Spinal cord (tissue), 9 donors: ENCODE measurements at regions not wholly inside any gene's neighbourhood (a gene's known extent, or its start where the extent isn't known, plus 50 kb on each side); places are given as distances from the start of the nearest gene placed in this dataset.
A peak's percentile ranks its signal among the peaks of the same experiment; 100 is the strongest.

Experiments
- DNase-seq, 6 donors: peaks; one replicate each; pipeline versions ENCODE4 v3.0.0 to v3.0.0-alpha.2; 2013 to 2015; ENCODE audit warnings: low spot score in 6 of 6, low read depth in 4 of 6
- H3K27ac ChIP-seq: one replicate; pipeline ENCODE4 v1.5.1; 2013; ENCODE audit warnings: low read depth, low read length, control low read depth
- H3K27me3 ChIP-seq: one replicate; pipeline ENCODE4 v1.6.1; 2013; ENCODE audit warnings: low read length; ENCODE audit not compliant: control insufficient read depth, insufficient read depth
- H3K36me3 ChIP-seq: one replicate; pipeline ENCODE4 v1.6.1; 2013; ENCODE audit warnings: low read length; ENCODE audit not compliant: control insufficient read depth, insufficient read depth
- H3K4me1 ChIP-seq: one replicate; pipeline ENCODE4 v1.6.1; 2013; ENCODE audit warnings: low read length; ENCODE audit not compliant: control insufficient read depth, insufficient read depth
- H3K4me3 ChIP-seq: one replicate; pipeline ENCODE4 v1.5.1; 2013; ENCODE audit warnings: low read depth, low read length, control low read depth
- H3K9me3 ChIP-seq: one replicate; pipeline ENCODE4 v1.6.1; 2013; ENCODE audit warnings: low read length; ENCODE audit not compliant: control insufficient read depth, insufficient read depth
- WGBS: methylation state at CpG from one replicate; pipeline ENCODE4 v1.1.5; 2013; ENCODE audit warnings: missing lambda C conversion rate; ENCODE audit not compliant: insufficient coverage; 5-methylcytosine and 5-hydroxymethylcytosine counted together
- donor health status: healthy.

DNA sequence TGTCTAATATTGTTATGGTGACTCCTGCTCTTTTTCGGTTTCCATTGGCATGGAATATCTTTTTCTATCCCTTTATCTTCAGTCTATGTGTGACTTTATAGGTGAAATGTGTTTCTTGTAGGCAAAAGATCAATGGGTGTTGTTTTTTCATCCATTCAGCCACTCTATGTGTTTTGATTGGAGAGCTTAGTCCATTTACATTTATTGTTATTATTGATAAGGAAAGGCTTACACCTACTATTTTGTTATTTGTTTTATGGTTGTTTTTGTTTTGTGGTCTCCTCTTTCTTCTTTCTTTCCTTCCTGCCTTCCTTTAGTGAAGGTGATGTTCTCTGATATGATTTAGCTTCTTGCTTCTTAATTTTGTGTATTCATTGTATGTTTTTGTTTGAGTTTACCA, 414.3 kb downstream of the ADRA2A start:
- WGBS = no CpG with 5 or more reads among the region's 1 CpG
- H3K27ac ChIP-seq = no peak overlapping the region
- DNase-seq = no peak
- no peaks in the 10 kb centered on the region for H3K27me3 ChIP-seq
- peaks cover 16% of the 10 kb centered on the region for H3K9me3 ChIP-seq
- no peak overlapping the region for H3K4me3 ChIP-seq
- no peaks in the 10 kb centered on the region for H3K4me1 ChIP-seq
- no peaks in the 10 kb centered on the region for H3K36me3 ChIP-seq

DNA sequence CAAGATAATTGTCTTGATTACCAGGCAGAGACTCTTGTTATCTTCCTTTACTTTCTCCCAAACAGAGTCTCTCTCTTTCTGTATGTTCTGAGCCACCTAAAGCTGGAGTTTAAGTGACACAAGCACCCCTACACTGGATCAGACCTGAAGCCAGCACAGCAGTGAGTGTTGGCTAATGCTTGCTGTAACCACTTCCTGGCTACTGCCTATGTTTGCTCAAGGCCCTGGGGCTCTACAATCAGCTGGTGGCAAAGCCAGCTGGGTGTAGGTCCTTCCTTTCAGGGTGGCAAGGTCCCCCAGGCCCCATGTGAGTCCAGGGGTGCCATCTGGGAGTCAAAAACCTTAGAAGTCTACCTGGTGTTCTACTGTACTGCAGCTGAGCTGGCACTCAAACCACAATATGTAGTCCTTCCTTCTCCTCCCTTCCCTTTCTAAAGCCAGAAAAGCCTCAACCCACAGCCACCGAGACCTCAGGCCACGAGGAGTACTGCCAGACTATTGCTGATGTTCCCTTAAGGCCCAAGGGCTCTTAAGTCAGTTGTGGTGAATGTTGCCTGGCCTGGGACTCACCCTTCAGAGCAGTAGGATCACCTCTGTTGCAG, 416.3 kb downstream of the ADRA2A start:
- no peak for DNase-seq
- Histone ChIP-seq H3K4me1 (no peaks in the 10 kb centered on the region), H3K9me3 (peaks cover 16% of the 10 kb centered on the region), H3K27ac (no peak overlapping the region), H3K36me3 (no peaks in the 10 kb centered on the region), H3K4me3 (no peak overlapping the region), H3K27me3 (no peaks in the 10 kb centered on the region)
- WGBS = no CpG with 5 or more reads among the region's 2 CpGs

DNA sequence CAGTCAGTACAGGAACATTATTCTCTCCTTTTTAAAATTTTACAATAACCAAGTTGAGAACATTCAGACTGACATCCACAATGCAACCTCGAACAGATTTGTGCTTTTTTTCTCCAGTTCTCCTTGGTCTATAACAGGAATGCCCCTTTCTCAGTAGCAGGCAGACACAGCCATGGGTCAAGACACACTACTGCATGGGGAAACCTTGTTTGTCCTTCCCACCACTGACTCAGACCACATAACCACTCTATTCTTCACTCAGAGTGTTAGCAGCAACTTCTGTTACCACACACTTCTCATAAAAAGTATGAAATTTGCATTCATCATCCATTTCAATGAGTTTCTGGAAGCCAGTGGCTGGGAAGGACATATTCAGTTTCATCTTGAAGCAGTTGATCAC, 421.7 kb downstream of the ADRA2A start:
- H3K4me3 ChIP-seq = no peak overlapping the region
- no peaks in the 10 kb centered on the region for H3K27me3 ChIP-seq
- no peak overlapping the region for H3K27ac ChIP-seq
- H3K9me3 ChIP-seq = no peaks in the 10 kb centered on the region
- H3K4me1 ChIP-seq = no peaks in the 10 kb centered on the region
- 69% methylated on average over 1 of the region's 1 CpG for WGBS
- no peak for DNase-seq
- no peaks in the 10 kb centered on the region for H3K36me3 ChIP-seq

DNA sequence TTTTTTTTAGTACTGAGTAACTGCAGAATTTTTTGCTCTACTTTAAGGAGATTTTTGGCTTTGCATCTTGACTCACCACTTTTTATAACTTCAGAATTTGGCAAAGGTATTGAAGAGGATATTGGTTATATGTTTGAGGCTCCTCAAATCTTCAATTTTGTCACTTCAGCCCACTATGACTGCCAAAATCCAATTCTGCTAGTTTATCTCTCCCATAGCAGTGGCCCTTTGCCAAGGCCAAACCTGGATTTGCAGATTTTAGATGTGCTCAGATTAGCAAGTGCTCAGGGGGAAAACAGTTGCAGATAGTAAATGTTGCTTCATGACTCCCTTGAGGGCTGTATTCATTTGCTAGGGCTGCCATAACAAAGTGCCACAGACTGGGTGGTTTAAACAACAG, 427.5 kb downstream of the ADRA2A start:
- H3K4me1 ChIP-seq = no peaks in the 10 kb centered on the region
- peak in 1 of 6 donors; percentile 77 for DNase-seq

DNA sequence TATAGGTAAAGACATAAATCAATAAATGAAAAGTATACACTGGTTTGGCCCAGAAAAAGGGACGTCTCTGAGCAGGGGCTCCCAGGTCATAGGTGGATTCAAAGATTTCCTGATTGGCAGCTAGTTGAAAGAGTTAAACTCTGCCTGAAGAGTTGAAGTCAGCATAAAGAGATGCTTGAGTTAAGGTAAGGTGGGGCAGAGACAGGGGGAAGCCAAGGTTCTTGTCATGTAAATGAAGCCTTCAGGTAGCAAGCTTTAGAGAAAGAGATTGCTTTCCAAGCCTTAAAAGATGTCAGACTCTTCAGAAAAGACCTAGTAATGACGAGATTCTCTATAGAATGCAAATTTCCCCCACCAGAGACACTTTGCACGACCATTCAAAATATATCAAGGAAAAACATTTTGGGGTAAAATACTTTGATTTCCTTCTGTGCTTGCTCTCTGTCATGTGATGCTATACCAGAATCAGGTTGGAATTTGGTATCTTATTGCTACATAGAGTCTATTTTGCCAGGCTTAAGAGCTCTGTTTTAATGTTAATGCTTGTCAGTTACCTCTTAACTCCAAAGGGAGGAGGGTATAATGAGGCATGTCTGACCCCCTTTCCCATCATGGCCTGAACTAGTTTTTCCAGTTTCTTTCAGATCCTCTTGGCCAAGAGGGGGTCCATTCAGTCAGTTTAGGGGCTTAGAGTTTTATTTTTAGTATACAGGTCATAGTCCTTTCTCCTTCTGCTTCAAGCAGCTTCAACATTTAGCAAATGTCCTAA, 429.6 kb downstream of the ADRA2A start:
- no peak for DNase-seq
- WGBS = 60% methylated on average over 1 of the region's 3 CpGs
- Histone ChIP-seq H3K9me3 (no peaks in the 10 kb centered on the region), H3K36me3 (no peaks in the 10 kb centered on the region), H3K27me3 (no peaks in the 10 kb centered on the region), H3K4me1 (no peaks in the 10 kb centered on the region), H3K4me3 (no peak overlapping the region), H3K27ac (no peak overlapping the region)

More for the DNA sequence above, 427.5 kb downstream of the ADRA2A start:
- Histone ChIP-seq H3K27ac (no peak overlapping the region), H3K4me3 (no peak overlapping the region), H3K36me3 (no peaks in the 10 kb centered on the region), H3K9me3 (no peaks in the 10 kb centered on the region), H3K27me3 (no peaks in the 10 kb centered on the region)

DNA sequence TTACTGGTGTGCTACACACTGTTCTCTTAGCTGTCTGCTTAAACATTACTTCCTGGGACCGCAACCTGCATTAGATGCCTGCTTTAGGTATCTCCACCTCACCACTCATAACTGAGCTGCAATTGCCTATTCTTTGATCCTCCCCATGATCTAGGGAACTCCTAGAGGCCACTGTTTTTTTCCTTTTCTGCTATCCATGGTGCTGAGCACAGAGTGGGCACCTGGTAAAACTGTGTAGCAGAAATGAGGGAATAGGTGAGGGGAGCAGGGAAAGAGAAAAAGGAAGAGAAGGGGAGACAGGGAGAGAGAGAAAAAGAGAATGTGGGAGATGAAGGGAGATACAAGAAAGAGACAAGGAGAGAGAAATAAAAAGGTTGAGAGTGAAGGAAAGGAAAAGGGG, 434.9 kb downstream of the ADRA2A start:
- Histone ChIP-seq H3K4me1 (no peaks in the 10 kb centered on the region), H3K27ac (no peak overlapping the region), H3K36me3 (no peaks in the 10 kb centered on the region), H3K4me3 (no peak overlapping the region), H3K9me3 (no peaks in the 10 kb centered on the region), H3K27me3 (no peaks in the 10 kb centered on the region)
- no peak for DNase-seq
- whole genome bisulfite sequencing = 100% methylated on average over 1 of the region's 1 CpG

DNA sequence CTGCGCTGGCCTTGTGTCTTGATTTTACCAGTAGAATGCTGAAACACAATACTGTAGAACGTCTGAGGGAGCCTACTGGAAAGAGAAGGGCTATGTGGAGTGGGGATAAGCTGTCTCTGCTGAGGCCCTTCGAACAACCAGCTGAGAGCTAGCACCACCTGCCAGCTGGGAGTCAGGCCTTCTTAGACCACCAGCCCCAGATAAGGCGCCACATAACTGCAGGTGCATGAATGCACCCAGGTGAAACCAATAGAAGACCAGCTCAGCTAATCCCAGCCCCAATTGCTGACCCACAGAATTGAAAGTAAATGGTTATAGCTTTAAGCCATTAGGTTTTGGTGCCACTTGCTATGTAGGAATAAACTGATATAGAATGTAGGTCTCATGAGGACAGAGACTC, 438.4 kb downstream of the ADRA2A start:
- Histone ChIP-seq H3K36me3 (no peaks in the 10 kb centered on the region), H3K4me1 (no peaks in the 10 kb centered on the region), H3K27ac (no peak overlapping the region), H3K4me3 (no peak overlapping the region), H3K9me3 (no peaks in the 10 kb centered on the region), H3K27me3 (no peaks in the 10 kb centered on the region)
- WGBS = 90% methylated on average over 3 of the region's 4 CpGs
- no peak for DNase-seq

DNA sequence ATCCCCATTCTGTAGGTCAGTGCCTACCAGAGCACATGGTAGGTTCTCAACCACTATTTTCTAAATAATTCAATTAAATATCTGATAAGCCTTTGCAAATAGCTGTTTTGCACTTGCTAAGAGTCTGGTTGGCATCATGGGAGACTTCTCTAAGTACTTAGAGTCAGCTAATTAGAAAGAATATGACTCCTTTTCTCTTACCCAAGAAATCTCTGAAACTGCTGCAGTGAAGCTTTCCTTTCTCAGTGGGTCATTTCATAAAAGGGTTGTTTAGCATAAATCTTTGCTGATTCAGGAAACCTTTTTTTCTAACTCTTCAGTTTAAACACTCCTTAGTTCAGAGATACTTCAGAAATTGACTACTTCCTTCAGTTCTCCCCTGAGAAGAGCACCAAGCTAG, 438.9 kb downstream of the ADRA2A start:
- peak in 1 of 6 donors; percentile 32 for DNase-seq
- Histone ChIP-seq H3K9me3 (no peaks in the 10 kb centered on the region), H3K27me3 (no peaks in the 10 kb centered on the region), H3K4me3 (no peak overlapping the region), H3K36me3 (no peaks in the 10 kb centered on the region), H3K27ac (no peak overlapping the region), H3K4me1 (no peaks in the 10 kb centered on the region)

DNA sequence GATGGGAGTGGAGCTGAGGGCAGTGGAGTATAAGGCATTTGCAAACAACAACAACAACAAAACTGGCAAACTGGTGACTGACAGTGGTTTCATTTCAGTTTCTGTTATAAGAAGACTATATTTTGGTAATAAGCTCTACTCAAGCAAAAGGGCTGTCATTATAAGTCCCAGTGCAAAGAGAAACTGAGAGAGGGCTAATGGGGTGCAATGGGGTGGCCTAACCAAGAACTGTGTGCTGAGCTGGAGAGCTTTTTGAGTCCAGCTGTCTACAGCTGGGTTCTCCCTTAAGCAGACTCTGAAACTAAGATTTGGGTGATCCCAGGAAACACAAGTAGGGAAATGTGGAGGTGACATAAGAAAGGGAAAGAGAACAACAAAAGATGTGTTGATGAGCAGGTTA, 439.3 kb downstream of the ADRA2A start:
- Histone ChIP-seq H3K4me3 (no peak overlapping the region), H3K36me3 (no peaks in the 10 kb centered on the region), H3K4me1 (no peaks in the 10 kb centered on the region), H3K9me3 (no peaks in the 10 kb centered on the region), H3K27me3 (no peaks in the 10 kb centered on the region), H3K27ac (no peak overlapping the region)
- DNase-seq = no peak

DNA sequence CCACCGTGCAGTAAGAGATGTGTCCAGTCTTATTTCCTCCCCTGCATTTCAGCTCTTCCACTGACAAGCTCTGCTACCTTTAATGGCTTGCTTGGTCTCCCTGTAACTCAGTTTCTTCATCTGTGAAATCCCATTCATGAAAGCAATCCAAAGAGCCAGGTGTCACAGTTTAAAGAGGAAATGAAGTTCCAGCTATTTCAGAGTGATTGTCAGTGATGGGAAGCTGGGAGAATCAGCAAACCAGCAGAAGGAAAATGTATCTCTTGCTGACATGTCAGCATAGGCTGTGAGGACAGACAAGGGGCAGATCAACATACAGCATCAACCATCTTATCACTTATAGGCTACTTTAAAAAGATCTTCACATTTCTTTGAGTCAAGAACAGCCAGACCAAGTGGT, 445.3 kb downstream of the ADRA2A start:
- Histone ChIP-seq H3K4me1 (no peaks in the 10 kb centered on the region), H3K9me3 (no peaks in the 10 kb centered on the region), H3K4me3 (no peak overlapping the region), H3K27ac (no peak overlapping the region), H3K27me3 (no peaks in the 10 kb centered on the region), H3K36me3 (no peaks in the 10 kb centered on the region)
- WGBS = no CpG with 5 or more reads among the region's 1 CpG
- no peak for DNase-seq
